CD8-positive, alpha-beta memory T cell (primary cell): ENCODE measurements at regions not wholly inside any gene's neighbourhood (a gene's known extent, or its start where the extent isn't known, plus 50 kb on each side); places are given as distances from the start of the nearest gene placed in this dataset.

Experiments used
- CTCF ChIA-PET: fragments of 350-600 bp; sonication (Branson Sonifier 250); formaldehyde crosslinking; loops from one replicate; lab custom pipeline; 2021; ENCODE audit warnings: antibody characterized with exemption; lab: Charles Lee
- POLR2A ChIA-PET: fragments of 350-600 bp; sonication (Branson Sonifier 250); formaldehyde crosslinking; loops from one replicate; lab custom pipeline; 2021; ENCODE audit warnings: antibody characterized with exemption; lab: Charles Lee
- DNase-seq, 5 donors: peaks; one replicate each; pipeline versions ENCODE4 v3.0.0 to v3.0.0-alpha.2; 2020 to 2022; ENCODE audit warnings: mixed read lengths in 1 of 5
- H3K27ac ChIP-seq: one replicate; pipeline ENCODE4 v1.7.0; 2013; ENCODE audit warnings: low read depth, mild to moderate bottlenecking, low read length, moderate library complexity
- H3K27me3 ChIP-seq: 2 replicates; pipeline ENCODE4 v1.7.0; 2013; ENCODE audit warnings: low read length, mild to moderate bottlenecking; ENCODE audit not compliant: insufficient read depth, poor library complexity, severe bottlenecking
- H3K36me3 ChIP-seq: 2 replicates; pipeline ENCODE4 v1.7.0; 2013; ENCODE audit warnings: mild to moderate bottlenecking, low read length, moderate library complexity; ENCODE audit not compliant: insufficient read depth
- H3K4me1 ChIP-seq: 2 replicates; pipeline ENCODE4 v1.7.0; 2013; ENCODE audit warnings: mild to moderate bottlenecking, low read length, moderate library complexity; ENCODE audit not compliant: insufficient read depth
- H3K4me3 ChIP-seq: 2 replicates; pipeline ENCODE4 v1.7.0; 2013; ENCODE audit warnings: mild to moderate bottlenecking, low read length
- H3K9me3 ChIP-seq: 2 replicates; pipeline ENCODE4 v1.7.0; 2013; ENCODE audit warnings: mild to moderate bottlenecking, low read length
- H3K27ac Mint-ChIP-seq, 8 donors: one replicate each; pipeline ENCODE4 v1.8.0; 2020 to 2021; ENCODE audit warnings: mixed read lengths in 8 of 8, mild to moderate bottlenecking in 6 of 8, inconsistent platforms in 3 of 8, moderate library complexity in 3 of 8
- H3K27me3 Mint-ChIP-seq, 2 donors: one replicate each; pipeline ENCODE4 v1.8.0; 2020 to 2021; ENCODE audit warnings: mixed read lengths in 2 of 2, mild to moderate bottlenecking in 1 of 2, moderate library complexity in 1 of 2
- H3K36me3 Mint-ChIP-seq, 3 donors: one replicate each; pipeline ENCODE4 v1.8.0; 2020 to 2021; ENCODE audit warnings: mixed read lengths in 3 of 3, inconsistent platforms in 1 of 3, mild to moderate bottlenecking in 1 of 3
- H3K4me1 Mint-ChIP-seq, 3 donors: one replicate each; pipeline ENCODE4 v1.8.0; 2020 to 2021; ENCODE audit warnings: mixed read lengths in 3 of 3, inconsistent platforms in 1 of 3, mild to moderate bottlenecking in 1 of 3
- H3K4me3 Mint-ChIP-seq, 7 donors: one replicate each; pipeline ENCODE4 v1.8.0; 2020 to 2021; ENCODE audit warnings: mixed read lengths in 7 of 7, mild to moderate bottlenecking in 6 of 7, moderate library complexity in 4 of 7, inconsistent platforms in 2 of 7
- H3K9me3 Mint-ChIP-seq, 5 donors: one replicate each; pipeline ENCODE4 v1.8.0; 2020 to 2022; ENCODE audit warnings: mixed read lengths in 5 of 5, mild to moderate bottlenecking in 3 of 5, moderate library complexity in 2 of 5, inconsistent platforms in 1 of 5

- H3K27ac ChIP-seq = no peak overlapping the region
- no peaks in the 10 kb centered on the region for H3K9me3 ChIP-seq
- DNase-seq = no peak
- no peaks in the 10 kb centered on the region for H3K27me3 ChIP-seq
- ChIA-PET CTCF (interaction anchor here (1.3 kb wide), 1 partner anchor 14 kb away, joined by 3 read pairs; no protein-coding TSS in a partner anchor), POLR2A (no interaction called here)
- H3K4me1 Mint-ChIP-seq = no peaks in the 10 kb centered on the region
- no peaks in the 10 kb centered on the region for H3K9me3 Mint-ChIP-seq
- no peaks in the 10 kb centered on the region for H3K4me1 ChIP-seq
- H3K4me3 Mint-ChIP-seq = no peak overlapping the region
- peaks cover 4 to 27% of the 10 kb centered on the region in 2 donors for H3K27me3 Mint-ChIP-seq
- no peak overlapping the region for H3K4me3 ChIP-seq
- H3K27ac Mint-ChIP-seq = no peak overlapping the region
- H3K36me3 ChIP-seq = no peaks in the 10 kb centered on the region
- H3K36me3 Mint-ChIP-seq = no peaks in the 10 kb centered on the region
Measured at GRCh38 chr2:18411626-18412025, 148.8 kb downstream of the RDH14 start.

- CTCF ChIA-PET = no interaction called here
- no peak overlapping the region for H3K4me3 Mint-ChIP-seq
- peaks cover 4 to 32% of the 10 kb centered on the region in 2 donors for H3K27me3 Mint-ChIP-seq
- Histone ChIP-seq H3K4me1 (no peaks in the 10 kb centered on the region), H3K4me3 (no peak overlapping the region), H3K27ac (no peak overlapping the region), H3K9me3 (no peaks in the 10 kb centered on the region), H3K36me3 (no peaks in the 10 kb centered on the region), H3K27me3 (no peaks in the 10 kb centered on the region)
- H3K27ac Mint-ChIP-seq = no peak overlapping the region
- no peaks in the 10 kb centered on the region for H3K4me1 Mint-ChIP-seq
- no peak for DNase-seq
- no peaks in the 10 kb centered on the region for H3K36me3 Mint-ChIP-seq
- H3K9me3 Mint-ChIP-seq = no peaks in the 10 kb centered on the region
- POLR2A ChIA-PET = no interaction called here
Measured at GRCh38 chr2:18410543-18410942, 149.9 kb downstream of the RDH14 start.

- Mint-ChIP-seq H3K36me3 (no peaks in the 10 kb centered on the region), H3K27me3 (peaks cover 4 to 26% of the 10 kb centered on the region in 2 donors), H3K4me1 (no peaks in the 10 kb centered on the region), H3K9me3 (no peaks in the 10 kb centered on the region), H3K4me3 (no peak overlapping the region), H3K27ac (no peak overlapping the region)
- H3K27me3 ChIP-seq = no peaks in the 10 kb centered on the region
- H3K27ac ChIP-seq = no peak overlapping the region
- no peak overlapping the region for H3K4me3 ChIP-seq
- POLR2A ChIA-PET = no interaction called here
- no peak for DNase-seq
- CTCF ChIA-PET = no interaction called here
- no peaks in the 10 kb centered on the region for H3K9me3 ChIP-seq
- H3K4me1 ChIP-seq = no peaks in the 10 kb centered on the region
- no peaks in the 10 kb centered on the region for H3K36me3 ChIP-seq
Measured at GRCh38 chr2:18408638-18409037, 151.8 kb downstream of the RDH14 start.

GRCh38 chr2:18406219-18406618, 154.2 kb downstream of the RDH14 start:
- ChIA-PET POLR2A (no interaction called here), CTCF (no interaction called here)
- Mint-ChIP-seq H3K4me1 (no peaks in the 10 kb centered on the region), H3K4me3 (no peak overlapping the region), H3K36me3 (no peaks in the 10 kb centered on the region), H3K27ac (peak overlapping the region in 1 of 8 donors; percentile 7), H3K27me3 (peaks cover 8 to 15% of the 10 kb centered on the region in 2 donors), H3K9me3 (no peaks in the 10 kb centered on the region)
- H3K27ac ChIP-seq = no peak overlapping the region
- no peak overlapping the region for H3K4me3 ChIP-seq
- no peaks in the 10 kb centered on the region for H3K4me1 ChIP-seq
- H3K36me3 ChIP-seq = no peaks in the 10 kb centered on the region
- H3K27me3 ChIP-seq = no peaks in the 10 kb centered on the region
- H3K9me3 ChIP-seq = no peaks in the 10 kb centered on the region
- no peak for DNase-seq

GRCh38 chr2:18404708-18405107, 155.7 kb downstream of the RDH14 start:
- H3K4me1 ChIP-seq = no peaks in the 10 kb centered on the region
- H3K4me3 ChIP-seq = no peak overlapping the region
- no peak for DNase-seq
- ChIA-PET CTCF (no interaction called here), POLR2A (no interaction called here)
- no peaks in the 10 kb centered on the region for H3K9me3 ChIP-seq
- H3K36me3 ChIP-seq = no peaks in the 10 kb centered on the region
- no peak overlapping the region for H3K27ac ChIP-seq
- no peak overlapping the region for H3K4me3 Mint-ChIP-seq
- H3K4me1 Mint-ChIP-seq = no peaks in the 10 kb centered on the region
- no peak overlapping the region for H3K27ac Mint-ChIP-seq
- H3K27me3 Mint-ChIP-seq = peaks cover 4 to 5% of the 10 kb centered on the region in 2 donors
- no peaks in the 10 kb centered on the region for H3K9me3 Mint-ChIP-seq
- no peaks in the 10 kb centered on the region for H3K27me3 ChIP-seq
- no peaks in the 10 kb centered on the region for H3K36me3 Mint-ChIP-seq

- ChIA-PET CTCF (no interaction called here), POLR2A (no interaction called here)
- Histone ChIP-seq H3K4me1 (no peaks in the 10 kb centered on the region), H3K36me3 (no peaks in the 10 kb centered on the region), H3K27me3 (no peaks in the 10 kb centered on the region), H3K4me3 (no peak overlapping the region), H3K27ac (no peak overlapping the region), H3K9me3 (no peaks in the 10 kb centered on the region)
- H3K27ac Mint-ChIP-seq = no peak overlapping the region
- no peak for DNase-seq
- no peaks in the 10 kb centered on the region for H3K36me3 Mint-ChIP-seq
- no peak overlapping the region for H3K4me3 Mint-ChIP-seq
- H3K4me1 Mint-ChIP-seq = no peaks in the 10 kb centered on the region
- no peaks in the 10 kb centered on the region for H3K9me3 Mint-ChIP-seq
- H3K27me3 Mint-ChIP-seq = peaks cover 4 to 5% of the 10 kb centered on the region in 2 donors
Measured at GRCh38 chr2:18403921-18404522, 156.4 kb downstream of the RDH14 start.

- Mint-ChIP-seq H3K27ac (no peak overlapping the region), H3K4me3 (no peak overlapping the region), H3K36me3 (no peaks in the 10 kb centered on the region), H3K9me3 (no peaks in the 10 kb centered on the region), H3K4me1 (no peaks in the 10 kb centered on the region), H3K27me3 (peaks cover 4 to 5% of the 10 kb centered on the region in 2 donors)
- DNase-seq = no peak
- no peak overlapping the region for H3K4me3 ChIP-seq
- no peaks in the 10 kb centered on the region for H3K9me3 ChIP-seq
- H3K27ac ChIP-seq = no peak overlapping the region
- ChIA-PET CTCF (no interaction called here), POLR2A (no interaction called here)
- no peaks in the 10 kb centered on the region for H3K4me1 ChIP-seq
- no peaks in the 10 kb centered on the region for H3K27me3 ChIP-seq
- no peaks in the 10 kb centered on the region for H3K36me3 ChIP-seq
Measured at GRCh38 chr2:18402831-18403230, 157.6 kb downstream of the RDH14 start.

GRCh38 chr2:18401471-18401870, 159.0 kb downstream of the RDH14 start:
- no peaks in the 10 kb centered on the region for H3K27me3 ChIP-seq
- no peak for DNase-seq
- H3K4me3 ChIP-seq = no peak overlapping the region
- Mint-ChIP-seq H3K4me3 (no peak overlapping the region), H3K27me3 (peaks cover 4 to 5% of the 10 kb centered on the region in 2 donors), H3K27ac (no peak overlapping the region), H3K4me1 (no peaks in the 10 kb centered on the region), H3K36me3 (no peaks in the 10 kb centered on the region), H3K9me3 (no peaks in the 10 kb centered on the region)
- H3K36me3 ChIP-seq = no peaks in the 10 kb centered on the region
- H3K27ac ChIP-seq = no peak overlapping the region
- CTCF ChIA-PET = no interaction called here
- POLR2A ChIA-PET = no interaction called here
- no peaks in the 10 kb centered on the region for H3K4me1 ChIP-seq
- H3K9me3 ChIP-seq = no peaks in the 10 kb centered on the region
